Adipocyte (in vitro differentiated cells): ENCODE measurements at regions not wholly inside any gene's neighbourhood (a gene's known extent, or its start where the extent isn't known, plus 50 kb on each side); places are given as distances from the start of the nearest gene placed in this dataset.

Experiments used
- DNase-seq: peaks from one replicate; pipeline ENCODE4 v3.0.0-alpha.2; 2015; ENCODE audit warnings: low read depth
- H3K27me3 ChIP-seq: replicated peaks from 2 replicates; pipeline ENCODE4 v1.7.0; 2013; ENCODE audit warnings: mild to moderate bottlenecking, low read length, moderate library complexity; ENCODE audit not compliant: control insufficient read depth, insufficient read depth
- H3K36me3 ChIP-seq: 2 replicates; pipeline ENCODE4 v1.7.0; 2013; ENCODE audit warnings: low read length, mild to moderate bottlenecking, moderate library complexity; ENCODE audit not compliant: control insufficient read depth, insufficient read depth, severe bottlenecking
- H3K4me1 ChIP-seq: 2 replicates; pipeline ENCODE4 v1.7.0; 2013; ENCODE audit warnings: mild to moderate bottlenecking, low read length, moderate library complexity; ENCODE audit not compliant: control insufficient read depth, insufficient read depth
- H3K4me3 ChIP-seq: 2 replicates; pipeline ENCODE4 v1.7.0; 2013; ENCODE audit warnings: mild to moderate bottlenecking, low read length, moderate library complexity
- H3K9ac ChIP-seq: 2 replicates; pipeline ENCODE4 v1.7.0; 2013; ENCODE audit warnings: mild to moderate bottlenecking, low read length, moderate library complexity
- H3K9me3 ChIP-seq: 2 replicates; pipeline ENCODE4 v1.7.0; 2013; ENCODE audit warnings: mild to moderate bottlenecking, low read length, moderate library complexity; ENCODE audit not compliant: control insufficient read depth

DNA sequence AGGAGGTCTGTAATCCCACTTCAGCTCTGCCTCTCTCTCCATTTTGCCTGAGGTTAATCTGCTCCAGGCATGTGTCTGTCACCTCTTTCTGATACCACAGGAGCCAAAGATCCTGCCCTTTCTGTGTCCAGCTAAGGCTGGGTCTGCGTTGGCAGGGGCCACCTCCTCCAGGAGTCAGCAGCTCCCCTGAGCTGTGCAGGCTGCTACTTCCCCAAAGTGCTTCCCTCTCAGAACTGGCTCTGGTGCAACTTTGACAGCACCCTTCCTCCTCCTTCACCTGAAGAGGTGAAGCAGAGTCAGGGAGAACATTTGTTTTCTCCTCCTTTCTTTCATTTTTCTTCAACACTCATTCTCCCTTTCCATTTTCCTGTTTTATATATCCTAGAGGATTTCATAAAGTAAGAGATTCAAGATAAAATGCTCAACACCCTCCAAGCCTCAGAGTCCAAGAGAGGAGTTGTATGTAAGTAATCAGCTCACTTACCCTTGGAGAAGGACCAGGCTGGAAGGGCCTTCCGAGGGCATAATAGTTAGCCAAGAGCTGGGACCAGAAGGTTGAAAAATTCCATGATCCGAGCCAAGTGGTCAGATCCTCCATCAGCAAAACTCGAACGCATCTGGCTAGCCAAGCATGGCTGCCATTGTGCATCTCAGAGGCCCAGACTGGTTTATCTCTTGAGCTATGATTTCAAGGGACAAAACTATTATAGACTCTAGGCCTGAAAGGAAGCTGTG is 257.3 kb downstream of the PTEN start:
- Histone ChIP-seq H3K27me3 (no peaks in the 10 kb centered on the region), H3K9me3 (no peaks in the 10 kb centered on the region), H3K9ac (no peak overlapping the region), H3K4me3 (no peak overlapping the region), H3K4me1 (peaks cover 11% of the 10 kb centered on the region), H3K36me3 (no peaks in the 10 kb centered on the region)
- no peak for DNase-seq

- no peak for DNase-seq
- Histone ChIP-seq H3K27me3 (no peaks in the 10 kb centered on the region), H3K9ac (no peak overlapping the region), H3K4me1 (peaks cover 7% of the 10 kb centered on the region), H3K4me3 (no peak overlapping the region), H3K36me3 (no peaks in the 10 kb centered on the region), H3K9me3 (no peaks in the 10 kb centered on the region)
Measured at GRCh38 chr10:88121361-88121760, 257.9 kb downstream of the PTEN start.

DNA sequence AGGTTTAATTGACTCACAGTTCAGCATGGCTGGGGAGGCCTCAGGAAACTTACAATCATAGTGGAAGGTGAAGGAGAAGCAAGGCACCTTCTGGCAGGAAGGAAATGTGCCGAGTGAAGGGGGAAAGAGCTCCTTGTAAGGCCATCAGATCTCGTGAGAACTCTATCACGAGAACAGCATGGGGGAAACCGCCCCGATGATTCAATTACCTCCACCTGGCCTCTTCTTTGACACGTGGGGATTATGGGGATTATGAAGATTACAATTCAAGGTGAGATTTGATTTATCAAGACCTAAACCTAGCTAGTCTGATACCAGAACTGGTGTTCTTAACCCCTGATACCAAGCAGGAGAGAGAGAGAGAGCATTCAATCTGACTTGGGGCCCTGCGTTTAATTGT is 258.7 kb downstream of the PTEN start:
- H3K9ac ChIP-seq: no peak overlapping the region
- no peak for DNase-seq
- H3K4me1 ChIP-seq: no peaks in the 10 kb centered on the region
- H3K27me3 ChIP-seq: no peaks in the 10 kb centered on the region
- no peak overlapping the region for H3K4me3 ChIP-seq
- no peaks in the 10 kb centered on the region for H3K9me3 ChIP-seq
- no peaks in the 10 kb centered on the region for H3K36me3 ChIP-seq

DNA sequence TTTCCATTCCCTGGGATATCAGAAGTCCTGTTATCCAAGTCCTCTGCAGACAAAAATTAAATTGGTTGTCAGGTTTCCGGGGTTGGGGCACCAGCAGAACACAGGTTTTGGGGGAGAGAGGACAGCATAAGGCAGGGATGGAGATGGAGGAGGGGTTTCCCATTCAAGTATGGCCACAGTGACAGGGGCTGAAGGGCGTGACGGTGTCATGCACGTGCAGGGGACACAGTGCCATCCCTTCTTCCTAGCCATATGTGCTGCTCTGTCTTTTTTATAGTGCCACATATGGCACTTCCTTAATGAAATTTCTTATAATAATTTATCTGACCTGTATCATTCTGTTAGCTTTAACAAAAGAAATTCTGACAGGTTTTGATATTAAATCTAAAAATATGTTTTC is 259.2 kb downstream of the PTEN start:
- no peaks in the 10 kb centered on the region for H3K27me3 ChIP-seq
- H3K4me1 ChIP-seq: no peaks in the 10 kb centered on the region
- no peaks in the 10 kb centered on the region for H3K36me3 ChIP-seq
- no peak for DNase-seq
- H3K4me3 ChIP-seq: no peak overlapping the region
- H3K9ac ChIP-seq: no peak overlapping the region
- no peaks in the 10 kb centered on the region for H3K9me3 ChIP-seq

DNA sequence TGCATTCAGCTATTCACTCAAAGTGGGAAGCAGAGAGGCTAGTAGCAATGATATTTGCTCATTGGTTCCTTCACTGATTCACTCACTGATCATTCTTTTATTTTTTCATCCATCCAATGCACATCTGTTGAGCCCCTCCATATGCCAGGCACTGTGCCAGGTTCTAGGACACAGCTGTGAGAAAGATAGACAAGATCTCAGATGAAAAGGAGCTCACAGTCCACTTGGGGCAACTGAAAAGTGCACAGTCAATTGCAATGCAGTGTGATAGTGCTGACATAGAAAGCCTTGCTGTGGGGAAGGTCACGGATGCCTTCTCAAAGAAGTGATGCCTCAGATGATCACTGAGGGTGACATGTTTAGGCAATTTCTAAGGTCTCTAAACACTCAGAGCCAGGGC is 262.3 kb downstream of the PTEN start:
- Histone ChIP-seq H3K9me3 (no peaks in the 10 kb centered on the region), H3K4me1 (no peaks in the 10 kb centered on the region), H3K4me3 (no peak overlapping the region), H3K36me3 (no peaks in the 10 kb centered on the region), H3K9ac (no peak overlapping the region), H3K27me3 (no peaks in the 10 kb centered on the region)
- no peak for DNase-seq

DNA sequence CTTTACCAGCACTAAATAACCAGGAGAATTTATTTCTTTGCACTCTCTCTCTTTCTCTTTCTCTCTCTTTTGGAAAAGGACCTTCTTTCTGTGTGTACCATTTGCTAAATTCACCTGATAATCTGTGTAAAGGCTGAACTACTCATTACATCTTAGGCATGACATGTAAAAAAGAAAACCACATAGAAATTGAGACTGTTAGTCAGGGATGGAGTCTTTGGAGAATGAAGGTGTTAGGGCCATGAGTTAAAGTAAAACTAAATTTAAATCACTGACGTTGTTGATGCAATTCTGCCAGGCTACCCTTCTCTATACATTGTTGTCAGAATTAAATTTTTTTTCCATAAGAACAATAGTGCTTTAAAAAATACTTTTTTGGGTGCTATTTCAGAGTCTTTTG is 263.3 kb downstream of the PTEN start:
- Histone ChIP-seq H3K9ac (no peak overlapping the region), H3K27me3 (no peaks in the 10 kb centered on the region), H3K9me3 (no peaks in the 10 kb centered on the region), H3K36me3 (no peaks in the 10 kb centered on the region), H3K4me1 (peaks cover 4% of the 10 kb centered on the region), H3K4me3 (no peak overlapping the region)
- no peak for DNase-seq

DNA sequence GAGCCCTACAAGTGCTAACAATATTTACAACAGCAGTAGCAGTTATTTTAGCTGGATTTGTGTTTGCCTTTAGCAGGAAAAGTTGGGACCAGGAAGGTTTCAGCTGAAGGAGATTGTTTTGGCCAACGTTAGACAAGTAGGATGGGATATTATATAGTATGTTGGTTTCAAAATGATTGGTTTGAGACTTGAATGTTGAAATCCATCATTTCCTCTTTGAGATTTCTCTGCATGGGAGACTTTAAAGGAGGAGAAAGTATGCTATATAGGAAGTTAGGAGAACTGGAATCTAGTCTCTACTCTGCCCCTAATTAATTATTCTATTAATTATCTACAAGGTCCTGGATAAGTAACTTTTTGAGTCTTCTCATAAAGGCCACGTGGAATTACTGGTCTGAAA is 263.8 kb downstream of the PTEN start:
- peaks cover 10% of the 10 kb centered on the region for H3K4me1 ChIP-seq
- DNase-seq: no peak
- H3K9me3 ChIP-seq: no peaks in the 10 kb centered on the region
- H3K27me3 ChIP-seq: no peaks in the 10 kb centered on the region
- H3K4me3 ChIP-seq: no peak overlapping the region
- H3K9ac ChIP-seq: no peak overlapping the region
- no peaks in the 10 kb centered on the region for H3K36me3 ChIP-seq

GRCh38 chr10:88127766-88128165 is 264.3 kb downstream of the PTEN start:
- Histone ChIP-seq H3K27me3 (no peaks in the 10 kb centered on the region), H3K9me3 (no peaks in the 10 kb centered on the region), H3K4me1 (peaks cover 10% of the 10 kb centered on the region), H3K36me3 (no peaks in the 10 kb centered on the region), H3K9ac (no peak overlapping the region), H3K4me3 (no peak overlapping the region)
- DNase-seq: no peak

GRCh38 chr10:88129013-88129412 is 265.6 kb downstream of the PTEN start:
- Histone ChIP-seq H3K27me3 (no peaks in the 10 kb centered on the region), H3K4me1 (peaks cover 10% of the 10 kb centered on the region), H3K9me3 (no peaks in the 10 kb centered on the region), H3K4me3 (no peak overlapping the region), H3K9ac (no peak overlapping the region), H3K36me3 (no peaks in the 10 kb centered on the region)
- no peak for DNase-seq

DNA sequence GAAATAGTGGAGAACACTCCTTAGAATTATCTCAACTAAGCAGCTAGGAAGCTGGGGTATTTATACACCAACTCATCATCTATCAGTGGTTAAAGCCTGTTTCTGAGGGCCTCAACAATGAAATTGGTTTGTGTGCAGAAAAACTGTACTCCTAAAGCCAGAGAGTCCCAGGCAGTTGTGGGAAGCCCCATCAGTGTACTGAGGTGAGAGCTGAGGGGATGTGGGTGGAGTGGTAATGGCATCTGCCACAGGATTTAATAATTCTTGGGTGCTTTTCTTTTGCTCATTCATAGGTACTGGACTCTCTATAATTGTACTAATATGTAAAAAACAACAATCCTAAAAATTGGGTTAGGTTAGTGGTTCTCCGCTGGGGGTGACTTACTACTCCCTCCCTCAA is 267.5 kb downstream of the PTEN start:
- Histone ChIP-seq H3K36me3 (no peaks in the 10 kb centered on the region), H3K9me3 (no peaks in the 10 kb centered on the region), H3K27me3 (no peaks in the 10 kb centered on the region), H3K4me1 (peaks cover 16% of the 10 kb centered on the region), H3K4me3 (no peak overlapping the region), H3K9ac (no peak overlapping the region)
- no peak for DNase-seq

GRCh38 chr10:88131511-88132139 is 268.2 kb downstream of the PTEN start:
- no peak overlapping the region for H3K4me3 ChIP-seq
- H3K9me3 ChIP-seq: no peaks in the 10 kb centered on the region
- H3K4me1 ChIP-seq: peaks cover 16% of the 10 kb centered on the region
- no peak for DNase-seq
- no peaks in the 10 kb centered on the region for H3K36me3 ChIP-seq
- no peak overlapping the region for H3K9ac ChIP-seq
- H3K27me3 ChIP-seq: no peaks in the 10 kb centered on the region

GRCh38 chr10:88136712-88137111 is 273.3 kb downstream of the PTEN start:
- no peak for DNase-seq
- H3K4me1 ChIP-seq: peaks cover 12% of the 10 kb centered on the region
- no peaks in the 10 kb centered on the region for H3K27me3 ChIP-seq

More at GRCh38 chr10:88136712-88137111, 273.3 kb downstream of the PTEN start:
- Histone ChIP-seq H3K36me3 (no peaks in the 10 kb centered on the region), H3K9ac (no peak overlapping the region), H3K4me3 (no peak overlapping the region), H3K9me3 (no peaks in the 10 kb centered on the region)
